ENCODE measurements at regions not wholly inside any gene's neighbourhood (a gene's known extent, or its start where the extent isn't known, plus 50 kb on each side); places are given as distances from the start of the nearest gene placed in this dataset.

DNA sequence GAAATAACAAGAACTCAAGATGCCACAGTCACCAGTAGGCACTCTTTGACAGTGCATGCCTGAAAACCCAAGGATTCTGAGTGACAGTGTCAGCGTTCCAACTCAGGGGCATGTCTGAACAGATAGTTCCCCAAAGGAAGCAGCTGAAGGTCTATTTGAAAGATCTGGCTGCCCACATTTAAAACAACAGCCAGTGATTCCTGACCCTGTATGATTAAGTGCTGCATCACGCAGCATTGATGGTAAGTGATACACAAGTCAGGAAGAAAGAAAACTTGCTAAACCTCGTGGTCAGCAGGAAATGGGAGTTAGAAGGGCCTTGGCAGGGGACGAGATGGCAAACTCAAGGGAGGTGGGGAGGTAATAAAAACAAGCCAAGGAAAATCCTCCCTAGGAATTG is 1013.1 kb downstream of the TYW1 start:
- TF ChIP-seq CTCF (IDR thresholded peaks at IDR 0.05) (no peak), POLR2A (IDR thresholded peaks at IDR 0.05) (no peak)

Data from ovary (tissue), 3 donors.